Ovary (tissue), 3 donors: ENCODE measurements at regions not wholly inside any gene's neighbourhood (a gene's known extent, or its start where the extent isn't known, plus 50 kb on each side); places are given as distances from the start of the nearest gene placed in this dataset.

Source experiments
- CTCF ChIP-seq, 3 donors: fragments of 450-650 bp in 2 of 3; fragments of 200-600 bp in 1 of 3; IDR thresholded peaks; one replicate each; pipeline versions ENCODE4 v1.5.1 to v1.8.0; 2016 to 2022; ENCODE audit warnings: antibody characterized with exemption in 3 of 3, mild to moderate bottlenecking in 1 of 3
- POLR2A ChIP-seq: fragments of 450-650 bp; IDR thresholded peaks from one replicate; pipeline ENCODE4 v1.6.1; 2017; ENCODE audit warnings: antibody characterized with exemption, mild to moderate bottlenecking, moderate library complexity
- donor health status: DM: no; HTN: no; CAD: no.

GRCh38 chrX:67105758-67106116 lies 438.1 kb upstream of the AR start:
- TF ChIP-seq CTCF (IDR thresholded peaks at IDR 0.05) (no peak), POLR2A (no peak)
